ENCODE measurements at regions not wholly inside any gene's neighbourhood (a gene's known extent, or its start where the extent isn't known, plus 50 kb on each side); places are given as distances from the start of the nearest gene placed in this dataset.

- no peak for ATAC-seq
- H3K4me1 Mint-ChIP-seq: peaks cover 11% of the 10 kb centered on the region
- no peaks in the 10 kb centered on the region for H3K27me3 Mint-ChIP-seq (ENCODE audit: low read depth)
- no peak for DNase-seq (ENCODE audit: low spot score)
- H3K27ac Mint-ChIP-seq: no peak overlapping the region
- ChIA-PET POLR2A (no interaction called here), CTCF (interaction anchor here (0.5 kb wide), 1 partner anchor 57 kb away, joined by 3 read pairs; no protein-coding TSS in a partner anchor)
- no peak overlapping the region for H3K4me3 Mint-ChIP-seq
- TF ChIP-seq AR (CRISPR knock-in tag; IDR thresholded peaks at IDR 0.05): no peak
- H3K9me3 Mint-ChIP-seq: no peaks in the 10 kb centered on the region
- no peaks in the 10 kb centered on the region for H3K36me3 Mint-ChIP-seq
Observed at GRCh38 chr10:90020506-90020905, 319.1 kb downstream of the KIF20B start.

- no peak overlapping the region for H3K4me3 Mint-ChIP-seq
- H3K9me3 Mint-ChIP-seq: peaks cover 14% of the 10 kb centered on the region
- H3K27ac Mint-ChIP-seq: no peak overlapping the region
- TF ChIP-seq, protein P1, sequence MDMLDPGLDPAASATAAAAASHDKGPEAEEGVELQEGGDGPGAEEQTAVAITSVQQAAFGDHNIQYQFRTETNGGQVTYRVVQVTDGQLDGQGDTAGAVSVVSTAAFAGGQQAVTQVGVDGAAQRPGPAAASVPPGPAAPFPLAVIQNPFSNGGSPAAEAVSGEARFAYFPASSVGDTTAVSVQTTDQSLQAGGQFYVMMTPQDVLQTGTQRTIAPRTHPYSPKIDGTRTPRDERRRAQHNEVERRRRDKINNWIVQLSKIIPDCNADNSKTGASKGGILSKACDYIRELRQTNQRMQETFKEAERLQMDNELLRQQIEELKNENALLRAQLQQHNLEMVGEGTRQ (CRISPR knock-in tag; IDR thresholded peaks at IDR 0.05): no peak
- TF ChIP-seq, protein P2, sequence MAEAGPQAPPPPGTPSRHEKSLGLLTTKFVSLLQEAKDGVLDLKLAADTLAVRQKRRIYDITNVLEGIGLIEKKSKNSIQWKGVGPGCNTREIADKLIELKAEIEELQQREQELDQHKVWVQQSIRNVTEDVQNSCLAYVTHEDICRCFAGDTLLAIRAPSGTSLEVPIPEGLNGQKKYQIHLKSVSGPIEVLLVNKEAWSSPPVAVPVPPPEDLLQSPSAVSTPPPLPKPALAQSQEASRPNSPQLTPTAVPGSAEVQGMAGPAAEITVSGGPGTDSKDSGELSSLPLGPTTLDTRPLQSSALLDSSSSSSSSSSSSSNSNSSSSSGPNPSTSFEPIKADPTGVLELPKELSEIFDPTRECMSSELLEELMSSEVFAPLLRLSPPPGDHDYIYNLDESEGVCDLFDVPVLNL (CRISPR knock-in tag; IDR thresholded peaks at IDR 0.05; ENCODE audit: borderline replicate concordance, low read depth): no peak
- TF ChIP-seq TCF7 (CRISPR knock-in tag; IDR thresholded peaks at IDR 0.05; ENCODE audit: low read depth) (no peak), EMX1 (CRISPR knock-in tag; IDR thresholded peaks at IDR 0.05) (no peak), PREB (CRISPR knock-in tag; IDR thresholded peaks at IDR 0.05; ENCODE audit: borderline replicate concordance) (no peak), ZNF232 (CRISPR knock-in tag; IDR thresholded peaks at IDR 0.05) (no peak), TP53 (CRISPR knock-in tag; IDR thresholded peaks at IDR 0.05) (no peak), SMAD3 (CRISPR knock-in tag; IDR thresholded peaks at IDR 0.05; ENCODE audit: borderline replicate concordance) (no peak), ZNF671 (CRISPR knock-in tag; IDR thresholded peaks at IDR 0.05) (no peak), FOXJ3 (CRISPR knock-in tag; IDR thresholded peaks at IDR 0.05; ENCODE audit: borderline replicate concordance) (no peak), ZNF425 (CRISPR knock-in tag; conservative IDR thresholded peaks at IDR 0.05) (no peak), SMAD4 (CRISPR knock-in tag; IDR thresholded peaks at IDR 0.05) (no peak), ZNF512 (CRISPR knock-in tag; IDR thresholded peaks at IDR 0.05; ENCODE audit: borderline replicate concordance) (no peak), NFYB (CRISPR knock-in tag; conservative IDR thresholded peaks at IDR 0.05; ENCODE audit: low read depth) (no peak), ETV6 (CRISPR knock-in tag; IDR thresholded peaks at IDR 0.05) (no peak), TEAD1 (CRISPR knock-in tag; IDR thresholded peaks at IDR 0.05) (no peak), ZNF396 (CRISPR knock-in tag; IDR thresholded peaks at IDR 0.05; ENCODE audit: borderline replicate concordance) (no peak), ZMAT4 (CRISPR knock-in tag; IDR thresholded peaks at IDR 0.05) (no peak), JAZF1 (CRISPR knock-in tag; IDR thresholded peaks at IDR 0.05) (no peak)
- H3K27me3 Mint-ChIP-seq (ENCODE audit: low read depth): no peaks in the 10 kb centered on the region
- DNase-seq (ENCODE audit: low spot score) (no peak), ATAC-seq (no peak)
- peaks cover 8% of the 10 kb centered on the region for H3K36me3 Mint-ChIP-seq
- ChIA-PET POLR2A (no interaction called here), CTCF (no interaction called here)
- peaks cover 11% of the 10 kb centered on the region for H3K4me1 Mint-ChIP-seq
Observed at GRCh38 chr10:90023950-90024349, 322.6 kb downstream of the KIF20B start.

Measured in WTC11 (cell line).